ENCODE measurements at regions not wholly inside any gene's neighbourhood (a gene's known extent, or its start where the extent isn't known, plus 50 kb on each side); places are given as distances from the start of the nearest gene placed in this dataset.

- no peaks in the 10 kb centered on the region for H3K9me3 ChIP-seq (ENCODE audit: control insufficient read depth, low read depth, low read length)
- peaks cover 7% of the 10 kb centered on the region for H3K4me1 ChIP-seq (ENCODE audit: control insufficient read depth, extremely low read depth, insufficient read depth, low read length)
- H3K4me2 ChIP-seq (ENCODE audit: control insufficient read depth, extremely low read depth, insufficient read depth, low read depth, low read length), result peak overlapping the region; percentile 65
- no peaks in the 10 kb centered on the region for H3K79me2 ChIP-seq (ENCODE audit: control insufficient read depth, insufficient read depth, low read length)
- H3K36me3 ChIP-seq (ENCODE audit: control insufficient read depth in 2 of 2, extremely low read depth in 1 of 2, insufficient read depth in 2 of 2, low read length in 2 of 2), result no peaks in the 10 kb centered on the region
- H3K27ac ChIP-seq (ENCODE audit: control insufficient read depth, insufficient read depth, low read length), result peak overlapping the region; percentile 43
- peak; percentile 64 for DNase-seq (ENCODE audit: low read depth, low spot score)
- no peak overlapping the region for H3K4me3 ChIP-seq (ENCODE audit: control insufficient read depth in 2 of 3, extremely low read depth in 1 of 3, insufficient read depth in 2 of 3, low read depth in 1 of 3, low read length in 3 of 3)
- peak overlapping the region; percentile 89 for H2AFZ ChIP-seq (ENCODE audit: control insufficient read depth, low read length)
- H3K9ac ChIP-seq (ENCODE audit: control insufficient read depth, extremely low read depth, insufficient read depth, low read length), result no peak overlapping the region
- dilution Hi-C loops (cut with MboI; ENCODE audit: extremely low pct_ligation_motif_present, low sequenced_read_pairs), result no loop called here
- TF ChIP-seq EZH2 (IDR thresholded peaks at IDR 0.05; ENCODE audit: low read length) (no peak), CTCF (optimal IDR thresholded peaks at IDR 0.05 in 1 of 3, IDR thresholded peaks at IDR 0.05 in 1 of 3, conservative IDR thresholded peaks at IDR 0.05 in 1 of 3; ENCODE audit: extremely low read depth in 1 of 3, insufficient read depth in 2 of 3, low read length in 3 of 3) (no peak)
- no peaks in the 10 kb centered on the region for H3K9me1 ChIP-seq (ENCODE audit: control insufficient read depth, extremely low read depth, insufficient read depth, low read length)
- no peaks in the 10 kb centered on the region for H4K20me1 ChIP-seq (ENCODE audit: control insufficient read depth, extremely low read depth, insufficient read depth, low read length)
- no peaks in the 10 kb centered on the region for H3K27me3 ChIP-seq (ENCODE audit: control insufficient read depth, extremely low read depth, insufficient read depth, low read length)
- peak; percentile 97 for FAIRE-seq
These were observed 76.6 kb upstream of the KLF12 start for GRCh38 chr13:74210693-74211393.

- TF ChIP-seq EZH2 (IDR thresholded peaks at IDR 0.05; ENCODE audit: low read length), result no peak
- TF ChIP-seq CTCF (optimal IDR thresholded peaks at IDR 0.05 in 1 of 3, IDR thresholded peaks at IDR 0.05 in 1 of 3, conservative IDR thresholded peaks at IDR 0.05 in 1 of 3; ENCODE audit: extremely low read depth in 1 of 3, insufficient read depth in 2 of 3, low read length in 3 of 3), result no peak
- H3K4me1 ChIP-seq (ENCODE audit: control insufficient read depth, extremely low read depth, insufficient read depth, low read length), result peaks cover 10% of the 10 kb centered on the region
- no peak overlapping the region for H2AFZ ChIP-seq (ENCODE audit: control insufficient read depth, low read length)
- H3K27me3 ChIP-seq (ENCODE audit: control insufficient read depth, extremely low read depth, insufficient read depth, low read length), result no peaks in the 10 kb centered on the region
- H4K20me1 ChIP-seq (ENCODE audit: control insufficient read depth, extremely low read depth, insufficient read depth, low read length), result no peaks in the 10 kb centered on the region
- no peak overlapping the region for H3K4me3 ChIP-seq (ENCODE audit: control insufficient read depth in 2 of 3, extremely low read depth in 1 of 3, insufficient read depth in 2 of 3, low read depth in 1 of 3, low read length in 3 of 3)
- H3K79me2 ChIP-seq (ENCODE audit: control insufficient read depth, insufficient read depth, low read length), result no peaks in the 10 kb centered on the region
- H3K9me3 ChIP-seq (ENCODE audit: control insufficient read depth, low read depth, low read length), result no peaks in the 10 kb centered on the region
- H3K27ac ChIP-seq (ENCODE audit: control insufficient read depth, insufficient read depth, low read length), result no peak overlapping the region
- H3K9ac ChIP-seq (ENCODE audit: control insufficient read depth, extremely low read depth, insufficient read depth, low read length), result no peak overlapping the region
- no peaks in the 10 kb centered on the region for H3K36me3 ChIP-seq (ENCODE audit: control insufficient read depth in 2 of 2, extremely low read depth in 1 of 2, insufficient read depth in 2 of 2, low read length in 2 of 2)
- FAIRE-seq (no peak), DNase-seq (ENCODE audit: low read depth, low spot score) (no peak)
- dilution Hi-C loops (cut with MboI; ENCODE audit: extremely low pct_ligation_motif_present, low sequenced_read_pairs), result no loop called here
- H3K4me2 ChIP-seq (ENCODE audit: control insufficient read depth, extremely low read depth, insufficient read depth, low read depth, low read length), result no peak overlapping the region
- no peaks in the 10 kb centered on the region for H3K9me1 ChIP-seq (ENCODE audit: control insufficient read depth, extremely low read depth, insufficient read depth, low read length)
These were observed 72.7 kb upstream of the KLF12 start for GRCh38 chr13:74206855-74207254.
